ENCODE measurements at regions not wholly inside any gene's neighbourhood (a gene's known extent, or its start where the extent isn't known, plus 50 kb on each side); places are given as distances from the start of the nearest gene placed in this dataset.
"Not testable (repeated sequence)": the region's sequence is repeated elsewhere in the genome, so short reads cannot be mapped to it uniquely, and the experiment has no call there.

DNA sequence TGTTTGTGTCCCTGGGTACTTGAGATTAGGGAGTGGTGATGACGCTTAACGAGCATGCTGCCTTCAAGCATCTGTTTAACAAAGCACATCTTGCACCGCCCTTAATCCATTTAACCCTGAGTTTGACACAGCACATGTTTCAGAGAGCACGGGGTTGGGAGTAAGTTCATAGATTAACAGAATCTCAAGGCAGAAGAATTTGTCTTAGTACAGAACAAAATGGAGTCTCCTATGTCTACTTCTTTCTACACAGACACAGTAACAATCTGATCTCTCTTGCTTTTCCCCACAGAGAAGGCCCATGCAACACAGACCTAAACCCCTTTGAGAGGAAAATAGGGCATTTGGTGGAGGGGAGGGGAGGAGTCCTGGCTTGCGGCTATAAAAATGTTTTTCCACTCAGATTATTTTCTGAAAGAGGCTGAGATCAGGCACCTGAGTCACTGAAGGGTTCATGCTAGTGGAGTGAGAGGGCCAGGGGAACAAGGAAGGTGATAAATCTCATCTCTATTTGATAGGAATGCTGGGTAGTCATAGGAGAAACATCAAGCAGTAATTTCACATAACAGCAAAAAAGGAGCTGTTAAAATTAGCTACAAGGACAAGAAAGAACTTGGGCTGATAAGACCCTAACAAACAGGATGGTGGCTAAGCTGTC, 136.9 kb downstream of the OR2B2 start:
- not testable (repeated sequence) for DNase-seq

DNA sequence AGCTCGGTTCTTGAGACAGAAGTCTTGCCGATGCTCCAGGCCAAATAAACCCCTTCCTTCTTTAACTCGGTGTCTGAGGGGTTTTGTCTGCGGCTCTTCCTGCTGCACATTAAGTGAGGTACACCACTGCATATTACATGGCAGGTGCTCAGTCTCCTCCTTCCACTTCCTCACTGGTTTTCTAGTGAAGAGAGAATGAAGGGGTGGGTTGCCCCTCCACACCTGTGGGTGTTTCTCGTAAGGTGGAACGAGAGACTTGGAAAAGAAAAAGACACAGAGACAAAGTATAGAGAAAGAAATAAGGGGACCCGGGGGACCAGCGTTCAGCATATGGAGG, 138.0 kb downstream of the OR2B2 start:
- not testable (repeated sequence) for DNase-seq

DNA sequence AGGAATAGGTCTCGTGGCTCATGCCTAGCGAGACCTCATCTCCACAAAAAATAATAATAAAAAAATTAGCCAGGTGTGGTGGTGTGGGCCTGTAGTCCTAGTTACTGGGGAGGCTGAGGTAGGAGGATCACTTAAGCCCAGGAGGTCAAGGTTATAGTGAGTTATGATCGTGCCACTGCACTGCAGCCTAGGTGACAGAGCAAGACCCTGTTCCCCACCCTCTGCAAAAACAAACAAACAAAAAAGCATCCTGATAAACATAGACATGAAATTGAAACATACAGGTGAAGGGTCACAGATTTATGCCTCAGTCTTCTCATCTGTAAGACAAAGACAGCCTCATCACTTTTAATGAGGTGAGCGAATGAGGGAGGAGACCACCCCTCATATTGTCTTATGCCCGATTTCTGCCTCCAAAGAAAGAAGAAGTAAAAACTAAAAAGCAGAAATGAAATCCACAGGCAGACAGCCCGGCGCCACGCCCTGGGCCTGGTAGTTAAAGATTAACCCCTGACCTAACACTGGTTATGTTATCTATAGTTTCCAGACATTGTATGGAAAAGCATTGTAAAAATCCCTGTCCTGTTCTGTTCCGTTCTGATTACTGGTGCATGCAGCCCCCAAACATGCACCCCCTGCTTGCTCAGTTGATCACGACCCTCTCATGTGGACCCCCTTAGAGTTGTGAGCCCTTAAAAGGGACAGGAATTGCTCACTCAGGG, 138.5 kb downstream of the OR2B2 start:
- DNase-seq = not testable (repeated sequence)

DNA sequence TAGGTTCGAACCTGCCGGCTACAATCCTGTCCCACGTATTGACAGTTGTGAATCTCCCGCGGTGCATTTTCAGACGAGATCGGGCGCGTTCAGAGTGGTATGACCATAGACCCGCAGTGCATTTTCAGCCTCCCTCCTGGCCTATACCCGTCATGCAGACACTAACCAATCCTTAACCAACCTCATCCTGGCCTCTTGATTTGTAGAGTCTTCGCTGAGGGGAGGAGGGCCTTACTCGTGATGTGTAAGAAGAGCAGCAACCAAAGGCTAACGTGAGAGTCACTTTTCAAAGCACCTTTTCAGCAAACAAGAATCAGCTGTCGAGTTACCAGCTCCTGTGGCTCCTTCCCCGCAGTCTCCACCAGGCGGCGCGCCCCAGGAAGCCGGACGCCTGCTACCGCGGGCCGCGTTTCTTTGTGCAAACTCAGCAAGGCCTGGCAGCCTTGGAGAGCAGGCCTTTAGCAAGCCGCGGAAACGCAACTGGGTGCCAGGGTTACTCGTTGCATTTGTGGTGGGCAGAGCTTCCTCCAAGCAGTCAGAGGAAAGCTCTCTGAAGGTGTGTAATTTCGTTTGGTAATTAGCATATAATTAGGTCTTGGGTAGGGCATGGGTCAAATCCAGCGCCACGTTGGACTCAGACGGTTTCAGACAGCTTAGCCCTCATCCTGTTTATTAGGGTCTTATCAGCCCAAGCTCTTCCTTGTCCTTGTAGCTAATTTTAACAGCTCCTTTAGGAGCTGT, 139.8 kb downstream of the OR2B2 start:
- peak in 51 of 56 donors; percentile 2 to 84 (median 43) for DNase-seq

DNA sequence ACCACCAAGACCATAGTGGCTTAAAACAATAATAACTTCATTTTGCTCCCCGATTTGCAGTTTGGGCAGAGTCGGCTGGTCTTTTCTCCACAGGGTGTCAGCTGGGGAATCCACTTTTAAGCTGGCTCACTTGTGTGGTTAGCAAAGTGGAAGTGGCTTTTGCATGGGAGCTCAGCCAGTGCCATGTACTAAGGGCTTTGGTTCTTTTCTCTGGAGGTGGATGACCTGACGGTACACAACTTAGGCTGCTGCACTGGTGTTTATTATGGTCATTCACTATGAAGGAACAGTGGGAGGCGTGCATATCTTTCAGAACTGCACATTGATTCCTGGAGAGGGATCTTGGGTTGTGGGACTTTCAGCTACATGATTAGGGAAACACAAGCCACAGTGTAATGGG, 141.0 kb downstream of the OR2B2 start:
- DNase-seq = no peak

DNA sequence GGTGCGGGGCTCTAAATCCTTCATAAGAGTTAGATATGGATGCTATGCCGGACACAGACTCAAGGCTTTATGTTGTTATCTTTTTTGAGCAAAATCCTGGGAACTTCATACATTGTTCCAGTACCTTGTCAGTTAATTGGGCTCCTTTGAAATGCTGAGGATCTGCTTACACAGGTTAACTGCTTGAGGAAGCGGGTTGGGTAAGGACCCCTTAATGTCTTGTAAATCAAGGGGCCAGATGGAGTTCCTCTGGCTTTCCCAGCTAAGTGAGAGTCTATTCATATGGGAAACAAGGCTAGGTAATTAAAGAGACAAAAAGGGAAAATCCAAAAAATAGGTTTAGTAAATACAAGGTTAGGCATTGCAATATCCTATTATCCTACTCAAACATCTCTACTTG, 141.5 kb downstream of the OR2B2 start:
- no peak for DNase-seq

DNA sequence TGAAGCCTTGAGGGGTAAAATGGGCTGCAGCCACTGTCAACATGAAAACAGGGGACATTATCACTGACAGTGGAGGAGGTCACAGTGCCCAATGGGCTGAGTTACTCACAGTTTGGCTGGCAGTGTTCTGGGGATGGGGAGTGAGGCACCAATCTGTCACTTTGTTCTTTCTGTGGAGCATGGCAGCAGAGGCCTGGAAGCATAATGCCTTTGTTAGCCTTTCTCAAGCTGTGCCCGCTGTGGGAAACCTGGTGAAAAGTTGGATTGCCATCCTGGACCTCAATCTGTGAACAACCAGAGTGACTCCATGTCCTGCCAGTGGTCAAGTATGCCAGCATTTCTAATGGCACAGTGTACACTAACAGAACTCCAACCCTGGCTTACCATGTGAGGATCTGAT, 143.6 kb downstream of the OR2B2 start:
- DNase-seq = no peak

DNA sequence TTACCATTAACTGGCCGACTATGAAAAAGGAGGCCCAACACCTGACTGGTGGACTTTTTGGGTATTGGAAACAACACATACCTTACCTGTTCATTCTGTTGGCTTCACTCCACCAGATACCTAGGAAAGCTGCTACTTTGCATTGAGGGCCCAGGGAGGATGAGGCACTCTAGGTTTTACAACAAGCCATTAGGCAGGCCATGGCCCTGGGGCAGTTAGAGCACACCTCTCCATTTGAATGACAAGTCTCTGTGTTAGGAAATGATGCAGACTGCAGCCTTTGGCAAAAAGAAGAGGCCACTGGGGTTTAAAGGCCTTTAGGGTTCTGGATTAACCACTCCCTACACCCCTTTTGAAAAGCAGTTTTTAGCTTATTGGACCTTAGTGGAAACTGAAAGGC, 144.3 kb downstream of the OR2B2 start:
- no peak for DNase-seq

DNA sequence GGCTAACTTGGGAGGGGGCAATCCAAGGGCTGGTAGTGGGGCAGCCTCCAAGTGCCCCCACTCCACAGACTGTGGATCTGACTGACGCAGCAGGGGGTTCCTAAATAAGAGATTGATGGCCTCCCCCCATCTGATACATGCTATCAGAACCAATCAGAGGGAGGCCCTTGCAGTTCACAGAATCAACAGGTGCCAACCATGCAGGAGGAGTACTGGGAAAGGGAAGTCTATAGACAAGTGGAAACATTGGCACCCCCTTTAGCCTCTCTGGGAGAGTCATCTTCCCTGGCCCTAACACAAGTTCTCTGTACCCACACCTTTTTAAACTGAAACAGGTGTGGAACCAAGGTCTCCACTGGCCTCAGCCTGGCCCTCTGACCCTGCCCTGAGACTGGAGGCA, 145.8 kb downstream of the OR2B2 start:
- DNase-seq = no peak

DNA sequence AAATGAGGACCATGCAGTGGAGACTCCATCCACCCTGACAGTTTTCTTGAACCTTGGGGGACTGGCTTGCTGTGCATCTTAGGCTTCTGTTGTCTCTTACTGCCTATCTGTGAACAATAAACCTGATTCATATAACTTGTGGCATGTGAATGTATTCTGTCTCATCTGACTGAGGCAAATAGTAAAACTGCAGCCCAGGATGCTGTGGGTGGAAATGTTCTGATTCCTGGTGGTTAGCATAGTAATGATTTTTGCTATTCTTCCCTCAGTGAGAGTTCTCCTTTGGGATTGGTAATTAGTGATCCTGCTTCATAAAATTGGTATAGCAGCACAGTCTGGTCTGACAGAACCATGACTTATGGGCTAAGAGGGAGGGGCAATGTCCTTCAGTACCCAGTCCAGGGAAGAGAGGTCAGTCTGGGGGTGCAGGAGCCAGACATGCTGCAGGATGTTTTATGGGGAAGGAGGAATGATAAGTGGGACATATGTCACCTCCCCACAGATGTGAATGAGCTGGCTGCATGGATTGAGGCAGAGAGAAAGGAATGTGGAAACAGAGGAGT, 147.1 kb downstream of the OR2B2 start:
- DNase-seq = peak in 5 of 56 donors; percentile 2 to 23 (median 3)

DNA sequence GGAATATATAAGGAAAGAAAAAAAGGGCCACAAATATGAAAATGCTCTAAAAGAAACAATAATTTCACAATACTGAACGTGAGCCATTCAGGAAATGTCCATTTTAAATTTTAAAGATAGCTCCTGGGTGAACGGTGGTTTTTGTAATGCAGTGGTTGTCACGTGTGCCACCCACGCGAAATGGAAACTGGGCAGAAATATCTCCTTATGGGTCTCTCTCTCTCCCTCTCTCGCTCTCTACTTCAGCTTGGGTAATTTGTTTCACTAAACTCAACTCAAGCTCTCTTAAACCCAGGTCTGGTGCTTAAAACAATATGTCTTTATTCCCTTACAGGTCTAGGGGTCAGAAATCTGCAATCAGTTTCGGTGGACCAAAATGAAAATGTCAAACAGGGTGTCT, 150.8 kb downstream of the OR2B2 start:
- DNase-seq = peak in 1 of 56 donors; percentile 30

DNA sequence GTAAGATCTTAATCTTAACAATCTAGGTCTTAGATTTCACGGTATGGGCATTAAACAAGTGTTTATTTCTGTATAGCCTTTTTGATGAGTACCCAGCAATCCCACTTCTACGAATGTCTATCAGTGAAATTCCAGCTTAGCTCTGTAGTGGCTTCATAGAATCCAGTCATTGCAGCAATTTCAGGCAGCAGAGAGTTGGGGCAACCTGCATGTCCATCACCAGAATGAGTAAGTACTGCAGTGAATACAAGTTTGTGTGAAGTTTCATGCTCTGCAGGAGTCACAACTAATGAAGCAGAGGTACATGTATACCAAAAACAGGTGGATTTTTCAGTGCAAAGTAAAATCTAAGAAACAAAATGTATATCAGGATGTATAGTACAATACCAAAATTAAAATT, 151.7 kb downstream of the OR2B2 start:
- no peak for DNase-seq

DNA sequence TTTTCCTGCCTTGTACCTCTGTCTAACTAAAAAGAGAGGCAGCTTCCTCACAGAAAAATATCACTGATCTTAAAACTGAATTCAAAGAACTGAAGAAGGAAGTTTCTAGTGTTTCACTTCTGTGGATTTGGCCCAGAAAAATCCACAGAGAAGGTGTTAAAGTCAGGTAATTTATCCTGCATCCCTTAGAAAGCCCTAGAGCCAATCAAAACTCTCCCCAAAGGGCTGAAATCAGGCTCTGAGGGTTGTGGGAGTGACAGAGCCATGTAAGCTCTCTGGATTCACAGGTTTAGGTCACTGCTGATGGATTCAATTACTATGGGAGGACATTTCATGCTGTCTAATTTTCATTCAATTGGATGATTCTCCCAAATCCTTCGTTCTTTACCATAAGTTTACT, 152.3 kb downstream of the OR2B2 start:
- no peak for DNase-seq

DNA sequence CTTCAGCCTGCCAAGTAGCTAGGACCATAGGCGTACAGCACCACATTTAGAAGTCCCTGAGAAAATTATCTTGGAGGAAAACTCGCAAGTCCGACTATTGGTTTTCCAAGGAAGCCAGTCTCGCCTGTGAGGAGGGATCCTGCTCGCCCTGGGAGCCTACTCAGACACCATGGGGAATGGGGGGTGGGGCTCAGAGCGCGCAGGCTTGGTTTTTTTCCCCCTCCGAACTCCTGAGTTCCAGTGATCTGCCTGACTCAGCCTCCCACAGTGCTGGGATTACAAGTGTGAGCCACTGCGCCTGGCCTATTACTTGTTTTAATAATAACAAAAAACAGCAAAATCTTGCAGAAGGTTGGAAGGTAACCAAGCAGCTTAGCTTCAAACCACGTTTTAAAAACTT, 153.7 kb downstream of the OR2B2 start:
- DNase-seq = peak in 3 of 56 donors; percentile 1 to 2 (median 1)

DNA sequence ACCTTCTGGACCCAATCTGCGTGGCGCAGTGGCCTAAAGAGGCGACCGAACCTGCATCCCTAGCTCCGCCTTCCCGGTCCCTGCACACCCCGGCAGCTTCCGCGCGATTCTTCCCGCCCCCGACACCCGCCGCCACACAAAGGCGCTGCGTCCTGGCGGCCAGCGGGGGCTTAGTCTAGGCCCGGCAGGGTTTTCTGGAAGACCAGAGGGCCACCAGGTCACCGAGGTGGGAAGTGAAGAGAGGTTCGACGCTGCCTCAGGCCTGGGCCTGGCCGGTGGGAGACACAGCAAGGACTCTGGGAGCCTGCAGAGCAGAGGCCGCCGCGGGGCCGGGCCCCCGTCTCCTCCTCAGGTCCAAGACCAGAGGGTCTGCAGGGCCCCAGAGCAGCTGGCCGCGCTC, 154.9 kb downstream of the OR2B2 start:
- DNase-seq = peak in 3 of 56 donors; percentile 2 to 13 (median 10)

DNA sequence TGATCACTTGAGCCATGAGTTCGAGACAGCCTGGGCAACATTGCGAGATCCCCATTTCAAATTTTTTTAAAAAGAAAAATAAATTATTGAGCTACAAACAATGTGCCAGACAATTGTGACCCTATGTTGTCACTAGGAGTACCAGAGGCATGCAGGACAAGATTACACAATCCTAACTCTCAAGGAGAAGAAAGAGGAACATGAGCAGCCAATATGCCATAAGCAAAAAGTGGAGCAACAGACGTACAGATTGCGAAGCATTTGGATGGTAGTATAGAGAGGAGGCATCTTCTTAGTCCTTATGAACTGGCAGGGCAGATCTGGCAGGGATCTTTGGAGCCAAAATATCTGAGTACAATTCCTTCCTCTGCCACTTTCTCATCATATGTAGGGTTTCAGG, 156.4 kb downstream of the OR2B2 start:
- DNase-seq = no peak

DNA sequence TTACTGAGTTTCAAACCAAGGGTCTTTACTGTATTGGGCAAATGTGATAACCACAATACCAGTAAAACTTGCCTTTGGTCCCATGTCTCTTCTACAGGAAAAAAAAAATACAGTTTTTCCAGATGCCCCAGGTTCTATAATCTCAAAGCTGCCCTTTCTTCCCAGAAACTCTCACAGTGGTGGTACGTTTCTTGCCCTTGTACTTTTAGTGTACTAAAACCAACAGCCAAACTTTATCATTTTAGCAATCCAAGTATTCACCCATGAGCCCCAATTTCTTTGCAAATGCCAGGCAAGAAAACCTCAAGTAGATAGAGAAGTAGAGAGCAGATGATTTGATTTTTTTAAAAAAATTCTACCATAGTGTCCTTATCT, 157.8 kb downstream of the OR2B2 start:
- DNase-seq = no peak

DNA sequence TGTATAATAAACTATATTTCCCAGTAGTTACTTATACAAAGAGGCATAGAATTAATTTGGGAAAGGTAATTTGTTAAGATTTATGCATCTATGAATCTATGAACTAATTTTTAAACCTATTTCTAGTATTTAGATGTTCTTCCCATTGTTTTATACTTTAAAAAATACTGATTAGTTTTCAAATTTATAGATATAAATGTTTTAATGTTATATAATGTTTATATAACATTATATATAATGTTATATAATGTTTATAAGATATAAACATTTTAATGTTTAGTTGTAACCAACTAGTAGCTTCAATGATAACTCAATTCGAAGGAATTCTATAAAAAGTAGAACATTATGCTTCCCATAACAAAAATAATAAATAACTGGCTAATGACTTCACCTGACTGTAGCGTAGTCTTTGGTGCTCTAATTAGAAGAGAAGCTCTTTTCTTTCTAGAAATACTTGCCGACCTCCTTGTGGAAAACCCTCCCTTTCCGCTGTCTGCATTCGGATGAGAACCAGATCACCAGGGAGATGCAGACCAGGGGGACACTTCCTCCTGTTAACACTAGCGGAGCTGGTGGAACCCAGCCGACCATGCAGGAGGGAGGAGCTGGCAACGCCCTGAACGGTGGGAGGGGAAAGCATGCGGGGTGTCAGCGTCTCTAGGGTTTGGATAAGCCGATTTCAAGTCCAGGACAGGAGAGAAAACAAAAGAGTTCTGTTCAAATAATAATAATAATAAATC, 158.4 kb downstream of the OR2B2 start:
- peak in 36 of 56 donors; percentile 0 to 66 (median 26) for DNase-seq

DNA sequence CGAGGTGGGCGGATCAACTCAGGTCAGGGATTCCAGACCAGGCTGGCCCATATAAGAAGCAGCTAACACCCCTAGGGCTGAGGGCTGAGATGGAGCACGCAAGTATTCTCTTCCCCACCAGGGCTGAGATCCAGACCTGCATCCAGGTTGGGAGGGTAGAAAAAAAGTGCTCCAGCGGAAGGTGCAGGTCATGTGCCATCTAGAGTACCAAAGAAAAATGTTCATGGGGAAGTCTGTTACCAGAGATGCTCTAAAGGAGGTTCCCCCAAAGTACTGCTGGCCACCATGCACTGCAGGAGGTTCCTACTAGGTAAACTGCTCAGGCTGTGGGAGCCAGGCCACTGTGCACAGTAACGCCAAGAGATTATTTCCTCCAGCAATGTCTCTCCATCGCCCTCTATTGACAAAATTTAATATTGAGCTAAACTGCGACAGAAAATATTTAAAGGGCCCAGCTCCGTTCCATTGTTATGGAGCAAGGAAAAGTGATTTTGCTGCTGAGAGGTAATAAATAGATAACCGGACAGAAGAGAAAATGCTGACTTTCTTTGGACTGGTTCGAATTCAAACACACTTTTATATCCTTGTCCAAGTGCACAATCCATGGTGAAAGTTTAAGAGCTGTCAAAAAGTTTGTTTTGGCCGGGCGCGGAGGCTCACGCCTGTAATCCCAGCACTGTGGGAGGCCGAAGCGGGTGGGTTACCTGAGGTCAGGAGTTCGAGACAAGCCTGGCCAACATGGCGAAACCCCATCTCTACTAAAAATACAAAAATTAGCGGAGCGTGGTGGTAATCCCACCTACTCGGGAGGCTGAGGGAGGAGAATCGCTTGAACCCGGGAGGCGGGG, 159.9 kb downstream of the OR2B2 start:
- peak in 33 of 56 donors; percentile 5 to 47 (median 25) for DNase-seq

DNA sequence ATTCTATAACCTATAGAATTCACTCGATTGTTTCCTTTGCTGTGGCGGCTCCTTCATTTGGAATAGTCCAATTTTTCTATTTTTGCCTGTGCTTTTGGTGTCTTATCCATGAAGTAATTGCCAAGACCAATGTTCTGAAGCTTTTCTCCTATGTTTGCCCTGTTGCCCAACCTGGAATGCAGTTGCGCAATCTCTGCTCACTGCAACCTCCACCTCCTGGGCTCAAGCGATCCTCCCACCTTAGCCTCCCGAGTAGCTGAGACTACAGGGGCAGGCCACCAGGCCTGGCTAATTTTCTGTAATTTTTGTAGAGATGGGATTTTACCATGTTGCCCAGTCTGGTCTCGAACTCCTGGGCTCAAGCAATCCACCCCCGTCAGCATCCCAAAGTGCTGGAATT, 163.5 kb downstream of the OR2B2 start:
- no peak for DNase-seq

DNA sequence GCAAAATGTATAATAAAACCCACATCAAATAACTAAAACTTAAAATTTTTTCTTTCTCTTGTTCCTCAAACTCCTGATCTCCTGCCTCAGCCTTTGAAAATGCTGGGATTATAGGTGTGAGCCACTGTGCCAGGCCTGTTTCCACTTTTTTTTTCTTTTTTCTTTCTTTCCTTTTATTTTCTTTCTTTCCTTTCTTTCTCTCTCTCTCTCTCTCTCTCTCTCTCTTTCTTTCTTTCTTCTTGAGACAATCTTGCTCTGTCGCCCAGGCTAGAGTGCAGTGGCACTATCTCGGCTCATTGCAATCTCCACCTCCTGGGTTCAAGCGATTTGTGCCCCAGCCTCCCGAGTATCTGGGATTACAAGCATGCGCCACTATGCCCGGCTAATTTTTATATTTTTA, 164.6 kb downstream of the OR2B2 start:
- no peak for DNase-seq
